GM12878 (cell line): ENCODE measurements at regions not wholly inside any gene's neighbourhood (a gene's known extent, or its start where the extent isn't known, plus 50 kb on each side); places are given as distances from the start of the nearest gene placed in this dataset.

Experiments
- ATAC-seq: fragments of 200-7000 bp; cut with Tn5 transposase; 3 replicates; pipeline ENCODE4 v1.9.1; 2020; ENCODE audit warnings: mild to moderate bottlenecking, moderate library complexity
- BruUV-seq: library from RNA; stranded (reverse); fragments of 400-500 nt; replicated peaks from 2 replicates; lab custom pipeline; 2021; lab: Mats Ljungman, UMichigan
- CTCF ChIA-PET: fragments of 300-600 bp; sonication (Branson Sonifier 250); formaldehyde crosslinking; extraction: SDS; loops from one replicate; lab custom pipeline; 2021; ENCODE audit warnings: inconsistent platforms; lab: Yijun Ruan, JAX
- POLR2A ChIA-PET: fragments of 350-600 bp; formaldehyde crosslinking; extraction: SDS; loops from one replicate; lab custom pipeline; 2021; ENCODE audit warnings: inconsistent platforms; lab: Charles Lee
- RAD21 ChIA-PET: fragments of 300-600 bp; sonication (Branson Sonifier 250); formaldehyde crosslinking; loops from one replicate; lab custom pipeline; 2023; ENCODE audit warnings: antibody characterized with exemption; ENCODE audit not compliant: unreplicated experiment; lab: Charles Lee
- SMC1A ChIA-PET: fragments of 300-600 bp; sonication (Branson Sonifier 250); formaldehyde crosslinking; loops from one replicate; lab custom pipeline; 2023; ENCODE audit not compliant: unreplicated experiment, uncharacterized antibody; lab: Charles Lee
- DNase-seq: peaks from one replicate; pipeline ENCODE4 v3.0.0-alpha.2; 2011; ENCODE audit warnings: low read depth, low spot score
- FAIRE-seq: peaks from 3 replicates; lab custom pipeline; 2011; peaks lifted over from hg19 to GRCh38; lab: Jason Lieb, UNC
- H2AFZ ChIP-seq: 2 replicates; pipeline ENCODE4 v1.6.0; 2011; ENCODE audit warnings: low read depth, low read length, control low read depth; ENCODE audit not compliant: control insufficient read depth
- H3K27ac ChIP-seq: 2 replicates; pipeline ENCODE4 v1.5.1; 2011; ENCODE audit warnings: control low read depth; ENCODE audit not compliant: control insufficient read depth, insufficient read depth
- H3K27me3 ChIP-seq, 2 experiments: replicated peaks in 1 of 2; 2 replicates each; pipeline versions ENCODE4 v1.6.0 to v1.6.1; 2011; ENCODE audit warnings: low read length in 1 of 2; ENCODE audit not compliant: control insufficient read depth in 2 of 2, insufficient read depth in 2 of 2
- H3K36me3 ChIP-seq, 2 experiments: 2 replicates each; pipeline ENCODE4 v1.5.1; 2011; ENCODE audit warnings: low read length in 1 of 2; ENCODE audit not compliant: control insufficient read depth in 2 of 2, insufficient read depth in 2 of 2
- H3K4me1 ChIP-seq: 2 replicates; pipeline ENCODE4 v1.6.1; 2011; ENCODE audit warnings: mild to moderate bottlenecking, low read length, moderate library complexity, mixed read lengths; ENCODE audit not compliant: control insufficient read depth, insufficient read depth
- H3K4me2 ChIP-seq: 2 replicates; pipeline ENCODE4 v1.6.0; 2011; ENCODE audit warnings: control low read depth; ENCODE audit not compliant: control insufficient read depth, insufficient read depth
- H3K4me3 ChIP-seq: fragments of 200-600 bp; sonication (generic); 2 replicates; pipeline ENCODE4 v1.5.1; 2016
- H3K79me2 ChIP-seq: 2 replicates; pipeline ENCODE4 v1.6.0; 2011; ENCODE audit warnings: low read length; ENCODE audit not compliant: control insufficient read depth, insufficient read depth
- H3K9ac ChIP-seq: 2 replicates; pipeline ENCODE4 v1.8.0; 2011; ENCODE audit warnings: low read length, control low read depth, mixed read lengths; ENCODE audit not compliant: control insufficient read depth, insufficient read depth
- H3K9me3 ChIP-seq: replicated peaks from 3 replicates; pipeline ENCODE4 v1.5.1; 2011; ENCODE audit warnings: mild to moderate bottlenecking, low read length; ENCODE audit not compliant: control insufficient read depth, insufficient read depth
- H4K20me1 ChIP-seq: 2 replicates; pipeline ENCODE4 v1.6.0; 2011; ENCODE audit not compliant: control insufficient read depth, insufficient read depth
- EGR1 ChIP-seq, 2 experiments: IDR thresholded peaks; 1 replicate in 1 of 2; 2 replicates in 1 of 2; pipeline ENCODE4 v1.6.1; 2011 to 2012; ENCODE audit warnings: low read depth in 2 of 2, low read length in 2 of 2, borderline replicate concordance in 1 of 2, mild to moderate bottlenecking in 1 of 2, moderate library complexity in 1 of 2
- ESRRA ChIP-seq: IDR thresholded peaks from 2 replicates; pipeline ENCODE4 v1.6.1; 2012; ENCODE audit warnings: mild to moderate bottlenecking, low read length, improper control_type of control experiment
- JUNB ChIP-seq: IDR thresholded peaks from 2 replicates; pipeline ENCODE4 v1.6.1; 2016; ENCODE audit warnings: antibody characterized with exemption, mild to moderate bottlenecking
- KDM1A ChIP-seq: fragments of 200-600 bp; sonication (generic); IDR thresholded peaks from 2 replicates; pipeline ENCODE4 v1.6.1; 2016; ENCODE audit warnings: borderline replicate concordance
- NBN ChIP-seq: fragments of 450-650 bp; IDR thresholded peaks from 2 replicates; pipeline ENCODE4 v1.6.1; 2016
- SIN3A ChIP-seq: IDR thresholded peaks from 2 replicates; pipeline ENCODE4 v1.6.1; 2012; ENCODE audit warnings: low read depth, low read length, improper control_type of control experiment
- SPI1 ChIP-seq: IDR thresholded peaks from 2 replicates; pipeline ENCODE4 v1.6.1; 2011; ENCODE audit warnings: low read depth, mild to moderate bottlenecking, low read length, moderate library complexity, borderline replicate concordance; ENCODE audit not compliant: insufficient read depth
- TAF1 ChIP-seq: IDR thresholded peaks from 2 replicates; pipeline ENCODE4 v1.6.1; 2011; ENCODE audit warnings: mild to moderate bottlenecking, low read depth, low read length, borderline replicate concordance
- WRNIP1 ChIP-seq: IDR thresholded peaks from 2 replicates; pipeline ENCODE4 v1.6.1; 2011; ENCODE audit warnings: low read depth, low read length, improper control_type of control experiment, borderline replicate concordance
- ZNF207 ChIP-seq: fragments of 450-650 bp; IDR thresholded peaks from 2 replicates; pipeline ENCODE4 v1.6.1; 2014; ENCODE audit warnings: antibody characterized with exemption, mild to moderate bottlenecking, borderline replicate concordance
- WGBS: methylation state at CpG from one replicate; pipeline ENCODE4 v1.1.6; 2016; ENCODE audit warnings: low lambda C conversion rate; ENCODE audit not compliant: insufficient replicate concordance, insufficient coverage; ENCODE audit errors: missing lambda C conversion rate; 5-methylcytosine and 5-hydroxymethylcytosine counted together
- in situ Hi-C: fragments of 300-500 bp; cut with MboI; formaldehyde crosslinking; loops from 9 replicates; pipeline ENCODE4 v1.14.3; 2018; ENCODE audit warnings: mixed read lengths
- intact Hi-C: fragments of 100-400 bp; cut with micrococcal nuclease; formaldehyde crosslinking; loops from one replicate; pipeline ENCODE4 v1.14.2; 2022; ENCODE audit not compliant: unreplicated experiment
- TF ChIP-seq, protein P1 (sequence below): fragments of 450-650 bp; IDR thresholded peaks from 2 replicates; pipeline ENCODE4 v1.6.1; 2014; ENCODE audit warnings: mild to moderate bottlenecking
- TF ChIP-seq, protein P2 (sequence below): fragments of 450-650 bp; IDR thresholded peaks from 2 replicates; pipeline ENCODE4 v1.6.1; 2017; ENCODE audit warnings: low read depth, mild to moderate bottlenecking, moderate library complexity
- TF ChIP-seq, protein P3 (sequence below): fragments of 450-650 bp; IDR thresholded peaks from 2 replicates; pipeline ENCODE4 v1.6.1; 2016; ENCODE audit warnings: mild to moderate bottlenecking
- TF ChIP-seq, protein P4 (sequence below): IDR thresholded peaks from 2 replicates; pipeline ENCODE4 v1.6.1; 2012; ENCODE audit warnings: mild to moderate bottlenecking, low read depth, low read length

DNA sequence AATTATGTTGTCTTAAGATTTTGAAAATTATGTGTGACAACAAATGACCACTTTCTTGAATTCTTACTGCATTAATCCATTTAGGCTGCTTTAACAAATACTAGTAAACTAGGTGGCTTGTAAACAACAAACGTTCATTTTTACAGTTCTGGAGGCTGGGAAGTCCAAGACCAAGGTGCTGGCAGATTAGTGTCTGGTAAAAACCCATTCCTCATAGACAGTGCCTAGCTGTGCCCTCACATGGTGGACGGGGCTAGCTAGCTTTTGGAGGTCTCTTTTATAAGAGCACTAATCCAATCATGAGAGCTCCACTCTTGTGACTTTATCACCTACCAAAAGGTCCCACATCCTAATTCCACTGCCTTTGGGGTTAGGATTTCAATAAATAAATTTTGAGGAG is 425.8 kb downstream of the SPRY1 start:
- FAIRE-seq: no peak
- SMC1A ChIA-PET: no interaction called here
- POLR2A ChIA-PET: no interaction called here
- no peak overlapping the region for H3K27ac ChIP-seq
- no peaks in the 10 kb centered on the region for H3K9me3 ChIP-seq
- BruUV-seq: no TSS peak
- ATAC-seq: no peak
- no peak overlapping the region for H3K9ac ChIP-seq
- H3K4me2 ChIP-seq: no peak overlapping the region
- no peak for DNase-seq
- no peak overlapping the region for H3K4me3 ChIP-seq
- WGBS: 3% methylated on average over 2 of the region's 2 CpGs
- no peaks in the 10 kb centered on the region for H3K79me2 ChIP-seq
- no peaks in the 10 kb centered on the region for H3K36me3 ChIP-seq
- CTCF ChIA-PET: no interaction called here
- H4K20me1 ChIP-seq: no peaks in the 10 kb centered on the region
- no peak overlapping the region for H2AFZ ChIP-seq
- TF ChIP-seq, protein P1, sequence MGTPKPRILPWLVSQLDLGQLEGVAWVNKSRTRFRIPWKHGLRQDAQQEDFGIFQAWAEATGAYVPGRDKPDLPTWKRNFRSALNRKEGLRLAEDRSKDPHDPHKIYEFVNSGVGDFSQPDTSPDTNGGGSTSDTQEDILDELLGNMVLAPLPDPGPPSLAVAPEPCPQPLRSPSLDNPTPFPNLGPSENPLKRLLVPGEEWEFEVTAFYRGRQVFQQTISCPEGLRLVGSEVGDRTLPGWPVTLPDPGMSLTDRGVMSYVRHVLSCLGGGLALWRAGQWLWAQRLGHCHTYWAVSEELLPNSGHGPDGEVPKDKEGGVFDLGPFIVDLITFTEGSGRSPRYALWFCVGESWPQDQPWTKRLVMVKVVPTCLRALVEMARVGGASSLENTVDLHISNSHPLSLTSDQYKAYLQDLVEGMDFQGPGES: no peak
- TF ChIP-seq, protein P2, sequence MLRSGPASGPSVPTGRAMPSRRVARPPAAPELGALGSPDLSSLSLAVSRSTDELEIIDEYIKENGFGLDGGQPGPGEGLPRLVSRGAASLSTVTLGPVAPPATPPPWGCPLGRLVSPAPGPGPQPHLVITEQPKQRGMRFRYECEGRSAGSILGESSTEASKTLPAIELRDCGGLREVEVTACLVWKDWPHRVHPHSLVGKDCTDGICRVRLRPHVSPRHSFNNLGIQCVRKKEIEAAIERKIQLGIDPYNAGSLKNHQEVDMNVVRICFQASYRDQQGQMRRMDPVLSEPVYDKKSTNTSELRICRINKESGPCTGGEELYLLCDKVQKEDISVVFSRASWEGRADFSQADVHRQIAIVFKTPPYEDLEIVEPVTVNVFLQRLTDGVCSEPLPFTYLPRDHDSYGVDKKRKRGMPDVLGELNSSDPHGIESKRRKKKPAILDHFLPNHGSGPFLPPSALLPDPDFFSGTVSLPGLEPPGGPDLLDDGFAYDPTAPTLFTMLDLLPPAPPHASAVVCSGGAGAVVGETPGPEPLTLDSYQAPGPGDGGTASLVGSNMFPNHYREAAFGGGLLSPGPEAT: no peak
- TF ChIP-seq SIN3A (no peak), NBN (no peak), SPI1 (no peak), KDM1A (no peak), JUNB (no peak), TAF1 (no peak), ESRRA (no peak), EGR1 (IDR thresholded peaks at IDR 0.05; ENCODE audit: borderline replicate concordance in 1 of 2, low read depth in 2 of 2, low read length in 2 of 2) (no peak), WRNIP1 (no peak), ZNF207 (no peak)
- TF ChIP-seq, protein P3, sequence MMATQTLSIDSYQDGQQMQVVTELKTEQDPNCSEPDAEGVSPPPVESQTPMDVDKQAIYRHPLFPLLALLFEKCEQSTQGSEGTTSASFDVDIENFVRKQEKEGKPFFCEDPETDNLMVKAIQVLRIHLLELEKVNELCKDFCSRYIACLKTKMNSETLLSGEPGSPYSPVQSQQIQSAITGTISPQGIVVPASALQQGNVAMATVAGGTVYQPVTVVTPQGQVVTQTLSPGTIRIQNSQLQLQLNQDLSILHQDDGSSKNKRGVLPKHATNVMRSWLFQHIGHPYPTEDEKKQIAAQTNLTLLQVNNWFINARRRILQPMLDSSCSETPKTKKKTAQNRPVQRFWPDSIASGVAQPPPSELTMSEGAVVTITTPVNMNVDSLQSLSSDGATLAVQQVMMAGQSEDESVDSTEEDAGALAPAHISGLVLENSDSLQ: no peak
- TF ChIP-seq, protein P4, sequence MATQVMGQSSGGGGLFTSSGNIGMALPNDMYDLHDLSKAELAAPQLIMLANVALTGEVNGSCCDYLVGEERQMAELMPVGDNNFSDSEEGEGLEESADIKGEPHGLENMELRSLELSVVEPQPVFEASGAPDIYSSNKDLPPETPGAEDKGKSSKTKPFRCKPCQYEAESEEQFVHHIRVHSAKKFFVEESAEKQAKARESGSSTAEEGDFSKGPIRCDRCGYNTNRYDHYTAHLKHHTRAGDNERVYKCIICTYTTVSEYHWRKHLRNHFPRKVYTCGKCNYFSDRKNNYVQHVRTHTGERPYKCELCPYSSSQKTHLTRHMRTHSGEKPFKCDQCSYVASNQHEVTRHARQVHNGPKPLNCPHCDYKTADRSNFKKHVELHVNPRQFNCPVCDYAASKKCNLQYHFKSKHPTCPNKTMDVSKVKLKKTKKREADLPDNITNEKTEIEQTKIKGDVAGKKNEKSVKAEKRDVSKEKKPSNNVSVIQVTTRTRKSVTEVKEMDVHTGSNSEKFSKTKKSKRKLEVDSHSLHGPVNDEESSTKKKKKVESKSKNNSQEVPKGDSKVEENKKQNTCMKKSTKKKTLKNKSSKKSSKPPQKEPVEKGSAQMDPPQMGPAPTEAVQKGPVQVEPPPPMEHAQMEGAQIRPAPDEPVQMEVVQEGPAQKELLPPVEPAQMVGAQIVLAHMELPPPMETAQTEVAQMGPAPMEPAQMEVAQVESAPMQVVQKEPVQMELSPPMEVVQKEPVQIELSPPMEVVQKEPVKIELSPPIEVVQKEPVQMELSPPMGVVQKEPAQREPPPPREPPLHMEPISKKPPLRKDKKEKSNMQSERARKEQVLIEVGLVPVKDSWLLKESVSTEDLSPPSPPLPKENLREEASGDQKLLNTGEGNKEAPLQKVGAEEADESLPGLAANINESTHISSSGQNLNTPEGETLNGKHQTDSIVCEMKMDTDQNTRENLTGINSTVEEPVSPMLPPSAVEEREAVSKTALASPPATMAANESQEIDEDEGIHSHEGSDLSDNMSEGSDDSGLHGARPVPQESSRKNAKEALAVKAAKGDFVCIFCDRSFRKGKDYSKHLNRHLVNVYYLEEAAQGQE: no peak
- RAD21 ChIA-PET: no interaction called here
- H3K4me1 ChIP-seq: no peaks in the 10 kb centered on the region
- intact Hi-C loops (no loop called here), in situ Hi-C loops (no loop called here)
- H3K27me3 ChIP-seq: no peaks in the 10 kb centered on the region; a peak in 1 of 4 replicates
